K562 (cell line): ENCODE measurements at regions not wholly inside any gene's neighbourhood (a gene's known extent, or its start where the extent isn't known, plus 50 kb on each side); places are given as distances from the start of the nearest gene placed in this dataset.

ENCODE experiments used
- EZH2 ChIP-seq: IDR thresholded peaks from 2 replicates; pipeline ENCODE4 v1.6.1; 2012; ENCODE audit warnings: low read depth, mild to moderate bottlenecking, inconsistent platforms, low read length, borderline replicate concordance
- KLF13 ChIP-seq: fragments of 450-650 bp; IDR thresholded peaks from 2 replicates; pipeline ENCODE4 v1.6.1; 2016; ENCODE audit warnings: missing genetic modification characterization, low read depth, mild to moderate bottlenecking, missing compliant biosample characterization, moderate library complexity, borderline replicate concordance
- NR2C1 ChIP-seq, 2 experiments: fragments of 450-650 bp; IDR thresholded peaks; 2 replicates each; pipeline ENCODE4 v1.6.1; 2017; ENCODE audit warnings: mild to moderate bottlenecking in 2 of 2, antibody characterized with exemption in 1 of 2, inconsistent platforms in 1 of 2, missing compliant biosample characterization in 1 of 2, missing genetic modification characterization in 1 of 2
- NR2C2 ChIP-seq, 2 experiments: fragments of 200-800 bp in 1 of 2; sonication (Bioruptor generic) in 1 of 2; sonication (generic) in 1 of 2; formaldehyde crosslinking in 1 of 2; IDR thresholded peaks; 2 replicates each; pipeline versions ENCODE4 v1.6.1 to v1.8.0; 2016 to 2022; ENCODE audit warnings: mild to moderate bottlenecking in 1 of 2, missing compliant biosample characterization in 1 of 2, missing genetic modification characterization in 1 of 2, missing genetic modification reagents in 1 of 2
- NR3C1 ChIP-seq: sonication (generic); formaldehyde crosslinking; IDR thresholded peaks from 2 replicates; pipeline ENCODE4 v1.8.1; 2022; ENCODE audit warnings: missing genetic modification reagents
- PCBP2 ChIP-seq: fragments of 200-400 bp; formaldehyde crosslinking; IDR thresholded peaks from 2 replicates; pipeline ENCODE4 v1.6.1; 2018; ENCODE audit warnings: low read length, low read depth, mild to moderate bottlenecking, moderate library complexity; ENCODE audit not compliant: poor library complexity, severe bottlenecking
- STAT5B ChIP-seq: fragments of 250-450 bp; sonication (Bioruptor Pico); IDR thresholded peaks from 2 replicates; pipeline ENCODE4 v1.8.0; 2021; ENCODE audit warnings: mild to moderate bottlenecking, inconsistent platforms
- TAF1 ChIP-seq: IDR thresholded peaks from 2 replicates; pipeline ENCODE4 v1.6.1; 2011; ENCODE audit warnings: mild to moderate bottlenecking, low read length, moderate library complexity; ENCODE audit not compliant: insufficient read depth, control insufficient read depth, severe bottlenecking; ENCODE audit errors: extremely low read depth
- TCFL5 ChIP-seq: fragments of 250-450 bp; sonication (Bioruptor Pico); conservative IDR thresholded peaks from 2 replicates; pipeline ENCODE4 v1.6.1; 2021; ENCODE audit warnings: mild to moderate bottlenecking, moderate library complexity, matching md5 sums
- TRIM28 ChIP-seq: fragments of 450-650 bp; IDR thresholded peaks from 2 replicates; pipeline ENCODE4 v1.6.1; 2017
- YY1 ChIP-seq, 3 experiments: IDR thresholded peaks; 2 replicates each; pipeline ENCODE4 v1.6.1; 2011; ENCODE audit warnings: low read length in 2 of 3, mild to moderate bottlenecking in 2 of 3, moderate library complexity in 2 of 3, borderline replicate concordance in 1 of 3, control low read depth in 1 of 3, low read depth in 1 of 3; ENCODE audit not compliant: insufficient read depth in 3 of 3, insufficient replicate concordance in 2 of 3, control insufficient read depth in 1 of 3, insufficient read length in 1 of 3; ENCODE audit errors: extremely low read depth in 1 of 3
- ZFP1 ChIP-seq: fragments of 450-650 bp; formaldehyde crosslinking; IDR thresholded peaks from 2 replicates; pipeline ENCODE4 v1.4.0; 2020; ENCODE audit warnings: mild to moderate bottlenecking, mixed read lengths
- TF ChIP-seq, protein P1 (sequence below), 2 experiments: fragments of 450-650 bp; formaldehyde crosslinking in 1 of 2; IDR thresholded peaks; 2 replicates each; pipeline versions ENCODE4 v1.4.0 to v1.6.1; 2014 to 2020; ENCODE audit warnings: mild to moderate bottlenecking in 2 of 2, borderline replicate concordance in 1 of 2, low read depth in 1 of 2
- TF ChIP-seq, protein P2 (sequence below): fragments of 450-650 bp; IDR thresholded peaks from 2 replicates; pipeline ENCODE4 v1.7.0; 2016; ENCODE audit warnings: borderline replicate concordance

DNA sequence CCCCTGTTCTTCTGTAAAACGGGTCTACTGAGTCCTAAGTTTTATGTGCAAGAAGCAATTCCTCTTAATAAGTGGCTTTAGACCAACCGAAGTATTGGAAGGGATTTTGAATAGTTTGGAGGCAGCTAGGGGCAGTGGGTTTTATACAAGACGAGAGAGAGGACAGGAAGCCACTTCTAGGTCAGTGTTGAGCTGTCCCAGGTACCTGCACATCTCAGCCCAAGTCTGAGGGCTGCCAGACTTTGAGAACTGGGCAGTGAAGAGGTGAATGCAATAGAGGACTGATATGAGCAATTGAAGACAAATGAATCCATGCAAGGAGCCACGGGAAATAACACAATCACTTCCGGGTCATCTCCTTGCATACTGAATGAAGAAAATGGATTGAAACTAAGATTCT, 273.5 kb downstream of the KLF6 start (continued):
- TF ChIP-seq, protein P1, sequence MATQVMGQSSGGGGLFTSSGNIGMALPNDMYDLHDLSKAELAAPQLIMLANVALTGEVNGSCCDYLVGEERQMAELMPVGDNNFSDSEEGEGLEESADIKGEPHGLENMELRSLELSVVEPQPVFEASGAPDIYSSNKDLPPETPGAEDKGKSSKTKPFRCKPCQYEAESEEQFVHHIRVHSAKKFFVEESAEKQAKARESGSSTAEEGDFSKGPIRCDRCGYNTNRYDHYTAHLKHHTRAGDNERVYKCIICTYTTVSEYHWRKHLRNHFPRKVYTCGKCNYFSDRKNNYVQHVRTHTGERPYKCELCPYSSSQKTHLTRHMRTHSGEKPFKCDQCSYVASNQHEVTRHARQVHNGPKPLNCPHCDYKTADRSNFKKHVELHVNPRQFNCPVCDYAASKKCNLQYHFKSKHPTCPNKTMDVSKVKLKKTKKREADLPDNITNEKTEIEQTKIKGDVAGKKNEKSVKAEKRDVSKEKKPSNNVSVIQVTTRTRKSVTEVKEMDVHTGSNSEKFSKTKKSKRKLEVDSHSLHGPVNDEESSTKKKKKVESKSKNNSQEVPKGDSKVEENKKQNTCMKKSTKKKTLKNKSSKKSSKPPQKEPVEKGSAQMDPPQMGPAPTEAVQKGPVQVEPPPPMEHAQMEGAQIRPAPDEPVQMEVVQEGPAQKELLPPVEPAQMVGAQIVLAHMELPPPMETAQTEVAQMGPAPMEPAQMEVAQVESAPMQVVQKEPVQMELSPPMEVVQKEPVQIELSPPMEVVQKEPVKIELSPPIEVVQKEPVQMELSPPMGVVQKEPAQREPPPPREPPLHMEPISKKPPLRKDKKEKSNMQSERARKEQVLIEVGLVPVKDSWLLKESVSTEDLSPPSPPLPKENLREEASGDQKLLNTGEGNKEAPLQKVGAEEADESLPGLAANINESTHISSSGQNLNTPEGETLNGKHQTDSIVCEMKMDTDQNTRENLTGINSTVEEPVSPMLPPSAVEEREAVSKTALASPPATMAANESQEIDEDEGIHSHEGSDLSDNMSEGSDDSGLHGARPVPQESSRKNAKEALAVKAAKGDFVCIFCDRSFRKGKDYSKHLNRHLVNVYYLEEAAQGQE (IDR thresholded peaks at IDR 0.05; ENCODE audit: borderline replicate concordance): 0 out of 2 replicates have a peak, but pooled peaks have one; percentile 25
- TF ChIP-seq, protein P1 (CRISPR knock-in tag; IDR thresholded peaks at IDR 0.05; ENCODE audit: low read depth): no peak
- TF ChIP-seq, protein P2, sequence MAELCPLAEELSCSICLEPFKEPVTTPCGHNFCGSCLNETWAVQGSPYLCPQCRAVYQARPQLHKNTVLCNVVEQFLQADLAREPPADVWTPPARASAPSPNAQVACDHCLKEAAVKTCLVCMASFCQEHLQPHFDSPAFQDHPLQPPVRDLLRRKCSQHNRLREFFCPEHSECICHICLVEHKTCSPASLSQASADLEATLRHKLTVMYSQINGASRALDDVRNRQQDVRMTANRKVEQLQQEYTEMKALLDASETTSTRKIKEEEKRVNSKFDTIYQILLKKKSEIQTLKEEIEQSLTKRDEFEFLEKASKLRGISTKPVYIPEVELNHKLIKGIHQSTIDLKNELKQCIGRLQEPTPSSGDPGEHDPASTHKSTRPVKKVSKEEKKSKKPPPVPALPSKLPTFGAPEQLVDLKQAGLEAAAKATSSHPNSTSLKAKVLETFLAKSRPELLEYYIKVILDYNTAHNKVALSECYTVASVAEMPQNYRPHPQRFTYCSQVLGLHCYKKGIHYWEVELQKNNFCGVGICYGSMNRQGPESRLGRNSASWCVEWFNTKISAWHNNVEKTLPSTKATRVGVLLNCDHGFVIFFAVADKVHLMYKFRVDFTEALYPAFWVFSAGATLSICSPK: no peak
- no peak for TF ChIP-seq KLF13 (tag)
- no peak for TF ChIP-seq TCFL5 (CRISPR knock-in tag)
- no peak for TF ChIP-seq ZFP1 (CRISPR knock-in tag)
- TF ChIP-seq TAF1: no peak
- no peak for TF ChIP-seq NR3C1 (CRISPR knock-in tag)
- TF ChIP-seq STAT5B (CRISPR knock-in tag): no peak
- no peak for TF ChIP-seq NR2C1 (IDR thresholded peaks at IDR 0.05)
- TF ChIP-seq NR2C1 (tag; IDR thresholded peaks at IDR 0.05): 0 out of 2 replicates have a peak, but pooled peaks have one; percentile 22
- no peak for TF ChIP-seq NR2C2 (CRISPR knock-in tag; IDR thresholded peaks at IDR 0.05)
- TF ChIP-seq NR2C2 (tag; IDR thresholded peaks at IDR 0.05): 0 out of 2 replicates have a peak, but pooled peaks have one; percentile 25
- TF ChIP-seq PCBP2: no peak
- TF ChIP-seq TRIM28: no peak
- TF ChIP-seq EZH2: no peak
- TF ChIP-seq YY1 (IDR thresholded peaks at IDR 0.05; ENCODE audit: borderline replicate concordance in 1 of 3, control insufficient read depth in 1 of 3, extremely low read depth in 1 of 3, insufficient read depth in 3 of 3, insufficient read length in 1 of 3, insufficient replicate concordance in 2 of 3, low read depth in 1 of 3, low read length in 2 of 3): no peak
- TF ChIP-seq, all 486 proteins: peak for 3
